GM21367 (cell line): ENCODE measurements at regions not wholly inside any gene's neighbourhood (a gene's known extent, or its start where the extent isn't known, plus 50 kb on each side); places are given as distances from the start of the nearest gene placed in this dataset.
"Not testable (repeated sequence)": the region's sequence is repeated elsewhere in the genome, so short reads cannot be mapped to it uniquely, and the experiment has no call there.

Source experiments
- ATAC-seq: cut with Tn5 transposase; IDR thresholded peaks from one replicate; pipeline ENCODE4 v1.9.1; 2021; ENCODE audit not compliant: unreplicated experiment

- no peak for ATAC-seq
These were observed 63.2 kb downstream of the NENF start for GRCh38 chr1:212495766-212496494.

DNA sequence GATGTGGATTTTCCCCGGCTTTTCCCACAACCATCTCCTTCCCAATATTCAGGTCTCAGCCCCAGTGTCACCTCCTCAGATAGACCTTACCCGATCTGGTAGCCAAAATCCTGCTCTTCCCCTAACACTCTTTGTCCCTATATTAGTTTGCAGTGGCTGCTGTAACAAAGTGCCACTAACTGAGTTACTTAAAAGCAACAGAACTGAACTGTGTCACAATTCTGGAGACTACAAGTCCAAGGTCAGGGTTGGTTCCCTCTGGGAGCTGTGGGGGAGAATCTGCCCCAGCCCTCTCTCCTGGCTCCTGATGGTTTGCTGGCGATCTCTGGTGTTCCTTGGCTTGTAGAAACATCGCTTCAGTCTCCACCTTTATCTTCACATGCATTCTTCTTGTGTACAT is 64.0 kb downstream of the NENF start:
- ATAC-seq: no peak

DNA sequence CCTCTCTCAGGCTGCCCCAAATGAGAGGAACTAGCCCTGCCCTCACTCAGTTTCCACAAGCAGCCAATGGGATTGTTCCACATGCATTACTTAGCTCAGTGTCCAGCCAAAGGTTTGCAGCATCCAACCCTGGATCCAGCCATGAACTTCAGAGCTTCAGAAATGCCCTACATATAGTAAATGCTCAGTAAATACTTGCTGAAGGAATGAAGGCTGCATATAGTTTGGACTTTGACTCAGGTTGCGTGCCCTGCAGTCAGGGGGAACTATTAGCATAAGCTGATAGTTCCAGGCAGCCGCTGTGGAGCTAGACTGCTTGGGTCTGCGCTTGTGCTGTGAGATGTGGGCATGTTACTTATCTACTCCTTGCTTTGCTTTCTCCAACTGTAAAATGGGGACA is 64.8 kb downstream of the NENF start:
- no peak for ATAC-seq

GRCh38 chr1:212498283-212499040 is 65.7 kb downstream of the NENF start:
- ATAC-seq: no peak

- ATAC-seq: no peak
These were observed 67.6 kb downstream of the NENF start for GRCh38 chr1:212500351-212500750.

DNA sequence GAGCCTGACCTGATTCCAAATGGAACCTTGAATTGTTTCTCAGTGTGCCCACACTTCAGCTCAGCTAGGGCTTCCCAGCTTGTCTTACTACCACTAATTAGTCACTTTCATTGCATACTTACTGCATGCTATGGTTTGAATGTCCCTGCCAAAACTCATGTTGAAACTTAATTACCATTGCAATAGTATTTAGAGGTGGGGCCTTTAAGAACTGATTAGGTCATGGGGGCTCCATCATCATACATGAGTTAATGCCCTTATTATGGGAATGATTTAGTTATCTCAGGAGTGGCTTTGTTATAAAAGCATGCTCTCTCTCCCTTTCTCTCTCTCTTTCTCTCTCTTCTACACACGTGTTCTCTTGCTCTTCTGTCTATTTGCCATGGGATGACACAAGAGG is 68.3 kb downstream of the NENF start:
- ATAC-seq: no peak

- no peak for ATAC-seq
These were observed 71.0 kb downstream of the NENF start for GRCh38 chr1:212503714-212504113.

- no peak for ATAC-seq
These were observed 71.6 kb downstream of the NENF start for GRCh38 chr1:212504171-212504803.

DNA sequence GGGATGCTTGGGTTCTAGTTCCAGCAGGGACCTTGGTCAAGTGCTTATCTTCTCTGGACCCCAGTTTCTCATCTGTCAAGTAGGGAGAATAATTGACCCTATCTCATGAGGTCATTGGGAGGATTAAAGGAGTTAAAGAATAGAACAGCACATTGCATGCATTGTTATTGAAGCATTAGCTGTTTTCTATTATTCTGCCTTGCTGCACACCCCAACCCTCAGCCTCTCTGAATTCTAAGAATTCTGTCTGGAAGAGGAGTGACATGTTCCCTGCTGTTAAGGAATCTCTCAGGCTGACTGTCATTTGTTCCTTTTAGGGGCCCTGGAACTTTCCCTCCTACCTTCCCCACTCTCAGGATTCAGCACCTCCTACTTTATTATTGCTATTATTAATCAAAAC is 73.9 kb downstream of the NENF start:
- ATAC-seq: no peak

DNA sequence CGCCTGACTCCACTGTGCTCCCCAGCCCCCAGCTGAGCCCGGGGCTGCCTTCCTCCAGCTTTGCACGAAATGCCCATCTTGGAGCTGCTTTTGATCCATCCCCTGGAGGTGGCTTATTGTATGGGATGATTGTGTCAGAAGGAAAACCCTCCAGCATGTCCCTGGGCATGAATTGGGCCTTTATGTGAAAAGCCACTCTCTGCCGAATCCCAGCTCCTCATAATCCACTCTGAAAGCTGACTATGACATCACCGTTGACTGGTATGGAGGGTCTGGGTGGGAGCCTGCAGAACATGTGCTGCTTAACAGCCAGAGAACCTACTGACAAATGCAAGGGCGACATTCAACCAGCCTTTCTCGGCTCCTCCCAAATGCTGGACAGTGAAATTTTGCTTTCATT is 74.6 kb downstream of the NENF start:
- ATAC-seq: no peak

GRCh38 chr1:212512816-212513559 is 80.3 kb downstream of the NENF start:
- no peak for ATAC-seq

DNA sequence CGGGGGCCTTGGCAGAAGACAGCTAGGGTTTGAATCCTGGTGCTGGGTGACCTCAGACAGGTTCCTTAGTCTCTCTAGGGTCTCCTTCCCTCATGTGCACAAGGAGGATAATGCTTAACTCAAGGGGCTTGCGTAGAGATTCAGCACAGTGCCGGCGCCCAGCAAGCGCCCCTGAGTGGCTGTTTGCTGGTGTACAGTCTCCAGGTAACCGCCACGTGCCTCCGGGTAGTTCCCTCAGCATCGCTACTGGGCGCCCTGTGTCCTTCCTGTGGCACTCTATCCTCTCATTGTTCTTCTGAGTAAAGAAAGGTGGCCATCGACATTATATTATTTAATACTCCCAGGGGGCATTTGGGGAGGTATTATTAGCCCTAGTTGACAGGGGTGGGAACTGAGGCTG is 80.9 kb downstream of the NENF start:
- ATAC-seq: no peak

GRCh38 chr1:212514056-212514614 is 81.4 kb downstream of the NENF start:
- no peak for ATAC-seq

DNA sequence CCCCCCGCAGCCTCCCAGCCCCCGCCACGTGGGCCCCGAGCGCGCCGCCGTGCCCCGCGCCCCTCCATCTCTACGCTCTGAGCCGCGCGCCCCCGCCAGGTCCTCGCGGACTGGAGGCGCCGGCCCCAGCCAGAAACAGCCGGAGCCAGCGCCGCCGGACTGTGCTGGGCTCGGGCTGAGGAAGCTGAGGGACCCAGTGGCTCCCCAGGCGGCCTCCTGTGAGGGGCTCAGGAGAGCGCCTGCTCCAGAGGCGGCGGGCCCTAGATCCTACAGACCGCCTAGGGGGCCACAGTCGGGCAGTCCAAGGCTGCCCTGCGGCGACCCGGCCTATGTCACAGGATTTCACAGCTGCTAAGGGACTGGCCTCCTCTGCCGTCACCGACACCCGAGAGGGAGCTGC is 82.1 kb downstream of the NENF start:
- no peak for ATAC-seq

DNA sequence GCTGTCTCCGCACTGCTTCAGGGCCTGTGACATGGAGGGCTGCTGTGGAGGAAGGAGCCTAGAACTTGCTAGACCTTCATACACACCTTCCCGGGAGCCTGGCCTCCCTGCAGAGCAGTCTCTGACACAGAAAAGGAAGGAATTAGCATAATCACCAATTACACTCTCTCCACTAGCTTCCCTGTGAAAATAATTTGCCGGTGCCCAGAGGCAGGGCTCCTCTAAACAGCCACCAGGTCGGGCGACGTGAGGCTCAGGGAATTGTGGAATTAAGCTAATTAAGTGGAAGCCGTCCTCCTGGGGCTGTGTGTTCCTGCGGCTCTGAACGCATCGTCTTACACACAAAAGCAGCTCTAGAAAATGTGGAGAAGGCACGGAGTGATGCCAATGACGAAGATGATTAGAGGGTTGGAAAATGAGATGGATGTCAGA is 82.6 kb downstream of the NENF start:
- no peak for ATAC-seq

- ATAC-seq: not testable (repeated sequence)
These were observed 83.3 kb downstream of the NENF start for GRCh38 chr1:212516012-212516411.

- no peak for ATAC-seq
These were observed 85.7 kb downstream of the NENF start for GRCh38 chr1:212518188-212519054.

GRCh38 chr1:212519131-212519530 is 86.4 kb downstream of the NENF start:
- ATAC-seq: no peak

DNA sequence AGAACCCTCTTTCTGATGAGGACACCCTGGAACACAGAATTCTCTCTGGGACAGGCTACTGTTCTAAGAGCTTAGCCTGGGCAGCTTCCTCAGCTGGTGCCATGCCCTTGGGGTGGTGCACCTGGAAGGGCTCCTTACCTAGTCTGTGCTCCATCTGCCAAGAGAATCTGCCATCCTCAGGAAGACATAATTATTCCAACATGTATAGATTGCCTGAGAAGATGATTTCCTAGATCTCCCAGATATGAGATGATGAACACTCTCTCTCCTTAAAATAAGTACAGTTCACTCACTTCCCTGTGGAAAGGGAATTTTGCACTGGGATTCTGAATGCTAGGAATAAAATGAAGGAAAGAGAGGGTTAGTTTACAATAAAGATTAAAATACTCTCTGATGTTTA is 87.6 kb downstream of the NENF start:
- ATAC-seq: no peak

GRCh38 chr1:212520746-212521145 is 87.8 kb upstream of the ATF3 start:
- no peak for ATAC-seq
